ENCODE measurements at regions not wholly inside any gene's neighbourhood (a gene's known extent, or its start where the extent isn't known, plus 50 kb on each side); places are given as distances from the start of the nearest gene placed in this dataset.
A peak's percentile ranks its signal among the peaks of the same experiment; 100 is the strongest.

GRCh38 chr7:47669901-47670384 lies 88.0 kb upstream of the TNS3 start:
- ATAC-seq (ENCODE audit: insufficient read depth, low FRiP score): no peak
- H3K4me3 ChIP-seq: no peak overlapping the region

GRCh38 chr7:47669178-47669891 lies 87.4 kb upstream of the TNS3 start:
- ATAC-seq (ENCODE audit: insufficient read depth, low FRiP score) (peak; percentile 70), DNase-seq (peak in 2 of 3 donors; percentile 27 to 53)
- TF ChIP-seq CTCF (IDR thresholded peaks at IDR 0.05; ENCODE audit: control extremely low read depth, extremely low read depth): no peak
- Histone ChIP-seq H3K27me3 (ENCODE audit: control insufficient read depth in 3 of 3, insufficient read depth in 3 of 3, low read length in 2 of 3) (no peaks in the 10 kb centered on the region), H3K36me3 (ENCODE audit: control insufficient read depth in 4 of 4, insufficient read depth in 4 of 4, low read length in 4 of 4) (no peaks in the 10 kb centered on the region), H3K4me3 (no peak overlapping the region), H3K4me1 (ENCODE audit: control insufficient read depth in 5 of 5, insufficient read depth in 5 of 5, low read length in 5 of 5) (peaks cover 0 to 8% (median 3%) of the 10 kb centered on the region in 5 donors), H3K9me3 (ENCODE audit: control insufficient read depth in 4 of 4, insufficient read depth in 3 of 4, low read length in 3 of 4) (peaks cover 0 to 4% (median 0%) of the 10 kb centered on the region in 4 donors), H3K9ac (ENCODE audit: insufficient read depth in 1 of 2, low read length in 2 of 2) (no peak overlapping the region), H3K27ac (ENCODE audit: low read depth in 1 of 2, low read length in 1 of 2) (peak overlapping the region in 1 of 2 donors; percentile 53)
- 53 to 67% methylated on average over 10 of the region's 10 CpGs for WGBS, 2 donors

More at GRCh38 chr7:47669901-47670384, 88.0 kb upstream of the TNS3 start:
- no peak for TF ChIP-seq CTCF (IDR thresholded peaks at IDR 0.05; ENCODE audit: control extremely low read depth, extremely low read depth)
- Histone ChIP-seq H3K9me3 (ENCODE audit: control insufficient read depth in 4 of 4, insufficient read depth in 3 of 4, low read length in 3 of 4) (peaks cover 0 to 4% (median 0%) of the 10 kb centered on the region in 4 donors), H3K9ac (ENCODE audit: insufficient read depth in 1 of 2, low read length in 2 of 2) (no peak overlapping the region), H3K36me3 (ENCODE audit: control insufficient read depth in 4 of 4, insufficient read depth in 4 of 4, low read length in 4 of 4) (no peaks in the 10 kb centered on the region), H3K27me3 (ENCODE audit: control insufficient read depth in 3 of 3, insufficient read depth in 3 of 3, low read length in 2 of 3) (no peaks in the 10 kb centered on the region), H3K4me1 (ENCODE audit: control insufficient read depth in 5 of 5, insufficient read depth in 5 of 5, low read length in 5 of 5) (peaks cover 0 to 8% (median 3%) of the 10 kb centered on the region in 5 donors), H3K27ac (ENCODE audit: low read depth in 1 of 2, low read length in 1 of 2) (peak overlapping the region in 1 of 2 donors; percentile 58)
- WGBS, 2 donors: 38 to 75% methylated on average over 8 of the region's 8 CpGs
- no peak for DNase-seq

- no peak overlapping the region for H3K4me3 ChIP-seq
- WGBS, 2 donors: 94 to 96% methylated on average over 10 of the region's 10 CpGs
- H3K36me3 ChIP-seq (ENCODE audit: control insufficient read depth in 4 of 4, insufficient read depth in 4 of 4, low read length in 4 of 4): no peaks in the 10 kb centered on the region
- DNase-seq (no peak), ATAC-seq (ENCODE audit: insufficient read depth, low FRiP score) (no peak)
- H3K4me1 ChIP-seq (ENCODE audit: control insufficient read depth in 5 of 5, insufficient read depth in 5 of 5, low read length in 5 of 5): peaks cover 0 to 8% (median 3%) of the 10 kb centered on the region in 5 donors
- TF ChIP-seq CTCF (IDR thresholded peaks at IDR 0.05; ENCODE audit: control extremely low read depth, extremely low read depth): no peak
- H3K9ac ChIP-seq (ENCODE audit: insufficient read depth in 1 of 2, low read length in 2 of 2): no peak overlapping the region
- H3K9me3 ChIP-seq (ENCODE audit: control insufficient read depth in 4 of 4, insufficient read depth in 3 of 4, low read length in 3 of 4): peaks cover 0 to 4% (median 0%) of the 10 kb centered on the region in 4 donors
- H3K27ac ChIP-seq (ENCODE audit: low read depth in 1 of 2, low read length in 1 of 2): no peak overlapping the region
- H3K27me3 ChIP-seq (ENCODE audit: control insufficient read depth in 3 of 3, insufficient read depth in 3 of 3, low read length in 2 of 3): no peaks in the 10 kb centered on the region
Observed at GRCh38 chr7:47666164-47666862, 84.4 kb upstream of the TNS3 start.

All from lung (tissue), 11 donors.